ENCODE measurements at regions not wholly inside any gene's neighbourhood (a gene's known extent, or its start where the extent isn't known, plus 50 kb on each side); places are given as distances from the start of the nearest gene placed in this dataset.
A peak's percentile ranks its signal among the peaks of the same experiment; 100 is the strongest.

- no peak overlapping the region for H3K4me3 ChIP-seq (ENCODE audit: low read depth, low read length)
- DNase-seq (ENCODE audit: low read depth), result no peak
- TF ChIP-seq CTCF (IDR thresholded peaks at IDR 0.05; ENCODE audit: low read depth, low read length) (no peak), MYC (IDR thresholded peaks at IDR 0.05; ENCODE audit: low read depth, low read length) (no peak), POLR2A (IDR thresholded peaks at IDR 0.05; ENCODE audit: extremely low read depth, insufficient read length) (no peak)
- TF ChIP-seq, protein P1, sequence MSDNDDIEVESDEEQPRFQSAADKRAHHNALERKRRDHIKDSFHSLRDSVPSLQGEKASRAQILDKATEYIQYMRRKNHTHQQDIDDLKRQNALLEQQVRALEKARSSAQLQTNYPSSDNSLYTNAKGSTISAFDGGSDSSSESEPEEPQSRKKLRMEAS (IDR thresholded peaks at IDR 0.05; ENCODE audit: low read depth, low read length), result no peak
Observed at GRCh38 chr15:85984241-85984640, 95.4 kb upstream of the AGBL1 start.

DNA sequence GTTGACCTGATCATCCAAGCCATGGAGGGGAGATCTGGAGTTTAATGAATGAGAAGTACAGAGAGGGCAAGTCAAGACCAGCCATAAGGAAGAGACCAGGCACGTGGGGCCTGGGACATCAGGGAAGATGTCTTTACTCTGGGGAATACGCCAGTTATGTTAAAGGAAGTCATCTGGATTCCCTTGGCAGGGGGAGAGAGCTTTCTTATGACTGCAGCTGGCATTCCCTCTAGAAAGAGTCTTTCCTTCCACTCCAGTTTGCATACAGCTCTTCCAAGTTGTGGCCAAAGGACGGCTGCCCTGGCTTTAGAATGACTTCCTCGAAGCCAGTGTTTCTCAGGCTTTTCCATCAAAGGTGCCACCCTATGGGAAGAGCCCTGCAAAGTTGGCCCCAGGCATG, 93.6 kb upstream of the AGBL1 start:
- no peak overlapping the region for H3K4me3 ChIP-seq (ENCODE audit: low read depth, low read length)
- DNase-seq (ENCODE audit: low read depth), result no peak
- TF ChIP-seq CTCF (IDR thresholded peaks at IDR 0.05; ENCODE audit: low read depth, low read length) (no peak), MYC (IDR thresholded peaks at IDR 0.05; ENCODE audit: low read depth, low read length) (no peak), POLR2A (IDR thresholded peaks at IDR 0.05; ENCODE audit: extremely low read depth, insufficient read length) (no peak)
- TF ChIP-seq, protein P1 (IDR thresholded peaks at IDR 0.05; ENCODE audit: low read depth, low read length), result no peak

- TF ChIP-seq, protein P1 (IDR thresholded peaks at IDR 0.05; ENCODE audit: low read depth, low read length), result no peak
- no peak for TF ChIP-seq MYC (IDR thresholded peaks at IDR 0.05; ENCODE audit: low read depth, low read length)
- TF ChIP-seq CTCF (IDR thresholded peaks at IDR 0.05; ENCODE audit: low read depth, low read length), result no peak
- TF ChIP-seq POLR2A (IDR thresholded peaks at IDR 0.05; ENCODE audit: extremely low read depth, insufficient read length), result no peak
- no peak overlapping the region for H3K4me3 ChIP-seq (ENCODE audit: low read depth, low read length)
- no peak for DNase-seq (ENCODE audit: low read depth)
Observed at GRCh38 chr15:85986741-85987140, 92.9 kb upstream of the AGBL1 start.

GRCh38 chr15:85988741-85989140, 90.9 kb upstream of the AGBL1 start:
- peak; percentile 50 for DNase-seq (ENCODE audit: low read depth)
- no peak overlapping the region for H3K4me3 ChIP-seq (ENCODE audit: low read depth, low read length)
- TF ChIP-seq MYC (IDR thresholded peaks at IDR 0.05; ENCODE audit: low read depth, low read length) (no peak), CTCF (IDR thresholded peaks at IDR 0.05; ENCODE audit: low read depth, low read length) (no peak), POLR2A (IDR thresholded peaks at IDR 0.05; ENCODE audit: extremely low read depth, insufficient read length) (no peak)
- TF ChIP-seq, protein P1 (IDR thresholded peaks at IDR 0.05; ENCODE audit: low read depth, low read length), result no peak

- H3K4me3 ChIP-seq (ENCODE audit: low read depth, low read length), result no peak overlapping the region
- no peak for DNase-seq (ENCODE audit: low read depth)
- TF ChIP-seq CTCF (IDR thresholded peaks at IDR 0.05; ENCODE audit: low read depth, low read length) (no peak), MYC (IDR thresholded peaks at IDR 0.05; ENCODE audit: low read depth, low read length) (no peak), POLR2A (IDR thresholded peaks at IDR 0.05; ENCODE audit: extremely low read depth, insufficient read length) (no peak)
- TF ChIP-seq, protein P1 (IDR thresholded peaks at IDR 0.05; ENCODE audit: low read depth, low read length), result no peak
Observed at GRCh38 chr15:85992224-85992623, 87.4 kb upstream of the AGBL1 start.

GRCh38 chr15:85993116-85993515, 86.6 kb upstream of the AGBL1 start:
- TF ChIP-seq MYC (IDR thresholded peaks at IDR 0.05; ENCODE audit: low read depth, low read length) (no peak), POLR2A (IDR thresholded peaks at IDR 0.05; ENCODE audit: extremely low read depth, insufficient read length) (no peak), CTCF (IDR thresholded peaks at IDR 0.05; ENCODE audit: low read depth, low read length) (no peak)
- TF ChIP-seq, protein P1 (IDR thresholded peaks at IDR 0.05; ENCODE audit: low read depth, low read length), result no peak
- H3K4me3 ChIP-seq (ENCODE audit: low read depth, low read length), result no peak overlapping the region
- no peak for DNase-seq (ENCODE audit: low read depth)
